Fibroblast of skin of left quadriceps (primary cell): ENCODE measurements at regions not wholly inside any gene's neighbourhood (a gene's known extent, or its start where the extent isn't known, plus 50 kb on each side); places are given as distances from the start of the nearest gene placed in this dataset.

Experiments
- DNase-seq, 2 experiments: peaks; one replicate each; pipeline ENCODE4 v3.0.0-alpha.2; 2013; ENCODE audit warnings: low read depth in 2 of 2

DNA sequence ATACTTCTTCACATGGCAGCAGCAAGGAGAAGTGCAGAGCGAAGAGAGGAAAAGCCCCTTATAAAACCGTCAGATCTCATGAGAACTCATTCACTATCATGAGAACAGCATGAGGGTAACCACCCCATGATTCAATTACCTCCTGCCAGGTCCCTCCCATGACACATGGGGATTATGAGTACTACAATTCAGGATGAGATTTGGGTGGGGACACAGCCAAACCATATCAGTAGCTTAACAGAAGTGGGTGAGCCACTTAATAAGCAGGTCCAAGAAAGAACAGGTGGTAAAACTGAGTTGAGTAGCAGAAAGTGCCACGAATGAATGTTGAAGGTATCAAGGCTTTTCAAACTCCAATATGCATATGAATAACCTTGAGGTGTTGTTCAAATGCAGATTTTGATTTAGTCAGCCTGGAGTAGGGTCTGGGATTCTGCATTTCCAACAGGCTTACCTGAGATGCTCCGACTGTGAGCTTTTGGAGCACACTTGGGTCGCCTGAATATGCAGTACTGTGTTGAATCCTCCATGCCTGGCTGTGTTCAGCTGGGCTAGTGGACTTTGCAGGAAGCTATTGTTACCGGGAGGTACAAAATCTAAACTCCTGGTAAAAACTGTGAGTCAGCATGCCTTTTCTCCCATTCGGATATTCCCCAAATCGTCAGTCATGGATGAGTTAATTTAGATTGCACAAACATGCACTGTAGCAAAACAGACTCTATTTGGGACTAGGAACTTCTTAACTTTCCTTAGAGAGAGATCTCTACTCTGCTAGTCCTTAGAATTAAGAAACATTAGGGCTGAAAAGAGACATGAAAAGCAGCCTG, 69.0 kb upstream of the PRKCQ start:
- DNase-seq = no peak

DNA sequence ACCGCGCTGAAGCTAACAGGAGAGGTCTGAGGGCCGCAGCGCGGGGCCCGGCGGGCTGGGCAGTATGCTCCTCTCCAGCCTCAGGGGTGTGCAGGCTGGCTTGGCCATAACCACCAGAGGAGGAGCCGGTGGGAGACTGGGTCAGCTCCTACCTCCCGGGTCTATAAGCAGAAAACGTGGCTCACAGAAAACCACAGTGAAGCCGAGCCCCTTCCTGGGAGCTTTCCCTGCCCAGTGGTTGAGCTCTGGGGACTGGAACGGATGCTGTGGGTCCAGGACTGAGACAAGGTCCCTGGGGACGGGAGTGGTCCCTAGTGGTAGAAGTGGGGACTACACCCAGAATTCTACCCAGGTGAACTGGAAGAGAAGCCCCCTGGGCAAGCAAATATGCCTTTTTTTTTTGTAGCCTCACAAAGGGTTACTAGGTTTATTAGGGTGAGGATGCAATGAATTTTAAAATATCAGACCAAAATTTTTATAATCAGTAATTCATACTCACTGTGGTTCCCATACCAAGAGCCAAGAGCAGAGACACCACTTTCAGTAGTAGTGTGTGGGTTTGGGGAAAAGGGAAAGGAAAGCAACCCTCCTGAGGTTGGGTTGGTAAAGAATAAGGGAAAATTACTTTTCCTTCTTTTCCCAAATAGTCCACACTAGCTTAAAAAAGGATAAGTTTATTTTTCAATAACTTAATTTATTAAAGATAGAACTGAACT, 67.9 kb upstream of the PRKCQ start:
- DNase-seq = no peak

DNA sequence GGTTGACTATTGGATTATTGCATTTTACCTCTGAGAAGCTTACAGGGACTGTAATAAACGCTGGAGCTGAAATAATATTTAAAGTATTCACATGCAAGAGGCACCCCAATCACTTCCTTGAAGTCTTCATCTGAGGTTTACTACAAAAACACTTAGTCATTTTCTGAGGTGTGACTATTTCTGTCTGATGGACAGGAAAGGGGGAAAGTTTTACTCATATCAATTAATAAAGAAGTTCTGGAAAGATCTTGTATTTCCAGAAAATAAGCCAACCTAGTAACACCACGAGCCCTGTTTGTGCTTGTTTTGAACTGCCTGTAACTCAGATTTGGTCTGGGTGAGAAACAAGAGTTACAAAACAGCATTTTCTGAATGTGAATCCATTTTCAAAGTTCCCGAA, 63.9 kb upstream of the PRKCQ start:
- DNase-seq = no peak

DNA sequence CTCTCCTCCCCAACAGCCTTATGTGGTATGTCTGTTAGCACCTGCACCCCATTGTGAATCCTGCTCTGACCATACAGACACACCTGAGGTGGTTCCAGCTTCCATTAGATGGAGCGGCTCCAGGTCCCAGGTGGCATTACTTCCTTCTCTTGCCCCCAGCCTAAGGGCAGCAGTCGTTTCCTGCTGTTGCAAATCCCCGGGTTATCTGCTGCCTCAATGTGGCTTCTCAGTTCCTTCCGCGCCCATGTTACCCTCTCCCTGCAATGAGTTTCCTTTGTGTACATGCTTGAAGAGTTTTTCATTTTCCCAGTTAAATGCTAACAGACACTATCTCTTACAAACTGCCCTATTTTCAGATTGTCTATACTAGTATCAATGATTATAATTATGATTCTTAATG, 62.8 kb upstream of the PRKCQ start:
- DNase-seq = no peak

DNA sequence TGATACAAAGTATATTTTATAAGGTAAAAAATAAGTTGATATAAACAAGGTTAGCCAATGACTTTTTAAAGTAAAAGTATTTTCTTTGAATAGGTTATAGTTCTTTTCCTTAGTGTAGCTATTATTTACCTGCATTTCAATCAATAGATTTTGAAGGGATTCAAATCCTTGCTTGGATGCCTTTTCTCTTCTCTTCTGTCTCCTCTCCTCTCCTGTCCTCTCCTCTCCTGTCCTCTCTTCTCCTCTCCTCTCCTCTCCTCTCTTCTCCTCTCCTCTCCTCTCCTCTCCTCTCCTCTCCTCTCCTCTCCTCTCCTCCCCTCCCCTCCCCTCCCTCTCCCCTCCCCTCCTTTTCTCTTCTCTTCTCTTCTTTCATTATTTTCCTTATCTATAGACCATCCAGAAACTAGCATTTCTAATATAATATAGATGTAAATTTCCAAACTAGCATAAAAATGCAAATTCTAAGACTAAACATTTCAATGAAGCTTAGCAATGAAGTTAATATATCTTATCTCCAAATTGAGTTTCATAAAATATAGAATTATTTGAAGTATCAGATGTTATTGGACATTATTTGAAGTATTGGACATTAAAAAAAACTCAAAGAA, 60.5 kb upstream of the PRKCQ start:
- no peak for DNase-seq

DNA sequence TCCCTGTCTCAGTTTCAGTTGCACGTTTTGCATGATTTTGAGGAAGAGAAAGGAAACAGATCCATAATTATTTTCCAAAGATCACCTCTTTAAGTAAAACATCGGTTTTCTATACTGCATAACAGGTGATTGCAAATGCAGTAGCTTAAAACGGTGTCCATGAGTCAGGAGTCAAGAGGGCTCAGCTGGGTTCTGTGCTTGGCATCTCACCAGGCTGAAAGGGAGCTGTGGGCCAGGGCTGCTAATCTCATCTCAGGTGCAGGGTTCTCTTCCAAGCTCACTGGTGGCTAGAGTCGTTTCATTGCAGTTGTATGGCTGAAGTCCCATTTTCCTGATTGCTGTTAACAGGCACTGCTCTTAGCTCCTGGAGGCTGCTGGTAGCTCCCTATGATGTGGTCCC, 57.0 kb upstream of the PRKCQ start:
- no peak for DNase-seq

DNA sequence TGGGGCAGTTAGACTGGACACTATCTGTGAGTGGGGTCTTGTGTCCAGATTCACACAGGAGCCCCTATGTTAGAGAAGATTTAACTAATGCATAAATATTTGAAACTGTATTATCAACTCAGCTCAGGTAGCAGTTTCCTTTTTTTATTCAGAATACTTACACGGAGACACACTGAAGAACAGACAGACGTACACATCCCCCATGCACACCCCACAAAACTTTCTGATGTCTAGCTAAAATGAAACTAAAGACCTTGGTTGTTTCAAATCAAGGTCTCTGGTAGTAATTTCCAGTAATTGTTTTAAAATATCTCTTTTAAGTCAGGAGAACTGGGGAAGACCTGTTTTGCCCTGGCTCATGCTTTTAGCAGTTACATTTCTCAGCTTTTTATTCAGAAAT, 55.7 kb upstream of the PRKCQ start:
- no peak for DNase-seq
